Osteoblast (primary cell): ENCODE measurements at regions not wholly inside any gene's neighbourhood (a gene's known extent, or its start where the extent isn't known, plus 50 kb on each side); places are given as distances from the start of the nearest gene placed in this dataset.

Experiments used
- DNase-seq: peaks from one replicate; pipeline ENCODE4 v3.0.0; 2011; ENCODE audit warnings: low spot score, mixed read lengths; ENCODE audit not compliant: insufficient read length; ENCODE audit errors: missing footprints
- H2AFZ ChIP-seq: 2 replicates; pipeline ENCODE4 v1.6.0; 2011; ENCODE audit warnings: mild to moderate bottlenecking, low read length
- H3K27ac ChIP-seq: 2 replicates; pipeline ENCODE4 v1.5.1; 2011; ENCODE audit warnings: mild to moderate bottlenecking, low read depth, low read length, moderate library complexity
- H3K27me3 ChIP-seq: 2 replicates; pipeline ENCODE4 v1.6.0; 2012; ENCODE audit warnings: mild to moderate bottlenecking, control low read depth, inconsistent platforms, low read length, moderate library complexity; ENCODE audit not compliant: insufficient read depth
- H3K36me3 ChIP-seq: 2 replicates; pipeline ENCODE4 v1.5.1; 2011; ENCODE audit warnings: mild to moderate bottlenecking, low read length, control low read depth, moderate library complexity; ENCODE audit not compliant: insufficient read depth
- H3K4me1 ChIP-seq: 2 replicates; pipeline ENCODE4 v1.5.1; 2011; ENCODE audit warnings: mild to moderate bottlenecking, low read length, control low read depth, moderate library complexity; ENCODE audit not compliant: insufficient read depth
- H3K4me2 ChIP-seq: 2 replicates; pipeline ENCODE4 v1.6.0; 2011; ENCODE audit warnings: mild to moderate bottlenecking, low read length; ENCODE audit not compliant: insufficient read depth
- H3K4me3 ChIP-seq: fragments of 200-600 bp; sonication (generic); 3 replicates; pipeline ENCODE4 v1.5.1; 2012; ENCODE audit warnings: mild to moderate bottlenecking, low read length, inconsistent platforms; ENCODE audit not compliant: insufficient read depth
- H3K79me2 ChIP-seq: 2 replicates; pipeline ENCODE4 v1.6.0; 2012; ENCODE audit warnings: mild to moderate bottlenecking, low read length, control low read depth, inconsistent platforms; ENCODE audit not compliant: insufficient read depth
- H3K9me3 ChIP-seq: 2 replicates; pipeline ENCODE4 v1.5.1; 2011; ENCODE audit warnings: low read depth, low read length, control low read depth
- H4K20me1 ChIP-seq: 2 replicates; pipeline ENCODE4 v1.6.0; 2012; ENCODE audit warnings: mild to moderate bottlenecking, low read length, control low read depth; ENCODE audit not compliant: insufficient read depth
- CTCF ChIP-seq: IDR thresholded peaks from 2 replicates; pipeline ENCODE4 v1.5.1; 2011; ENCODE audit warnings: mild to moderate bottlenecking, low read depth, low read length, moderate library complexity; ENCODE audit errors: extremely low read depth

- TF ChIP-seq CTCF = no peak
- Histone ChIP-seq H2AFZ (no peak overlapping the region), H3K27me3 (no peaks in the 10 kb centered on the region), H3K79me2 (no peaks in the 10 kb centered on the region), H4K20me1 (no peaks in the 10 kb centered on the region), H3K4me2 (no peak overlapping the region), H3K4me1 (no peaks in the 10 kb centered on the region), H3K27ac (no peak overlapping the region), H3K36me3 (no peaks in the 10 kb centered on the region), H3K4me3 (no peak overlapping the region), H3K9me3 (peaks cover 4% of the 10 kb centered on the region)
- no peak for DNase-seq
These were observed 779.3 kb upstream of the BRINP3 start for GRCh38 chr1:191256917-191257316.

- H3K4me1 ChIP-seq = no peaks in the 10 kb centered on the region
- no peak overlapping the region for H3K27ac ChIP-seq
- no peaks in the 10 kb centered on the region for H3K36me3 ChIP-seq
- no peak overlapping the region for H3K4me3 ChIP-seq
- H3K27me3 ChIP-seq = no peaks in the 10 kb centered on the region
- peaks cover 2% of the 10 kb centered on the region for H3K9me3 ChIP-seq
- H3K79me2 ChIP-seq = no peaks in the 10 kb centered on the region
- no peak for DNase-seq
- no peak overlapping the region for H3K4me2 ChIP-seq
- no peak overlapping the region for H2AFZ ChIP-seq
- H4K20me1 ChIP-seq = no peaks in the 10 kb centered on the region
- no peak for TF ChIP-seq CTCF
These were observed 782.4 kb upstream of the BRINP3 start for GRCh38 chr1:191260056-191260455.

GRCh38 chr1:191261111-191261510 is 783.4 kb upstream of the BRINP3 start:
- Histone ChIP-seq H3K79me2 (no peaks in the 10 kb centered on the region), H3K4me3 (no peak overlapping the region), H3K36me3 (no peaks in the 10 kb centered on the region), H4K20me1 (no peaks in the 10 kb centered on the region), H3K27me3 (no peaks in the 10 kb centered on the region), H3K4me1 (no peaks in the 10 kb centered on the region), H2AFZ (no peak overlapping the region), H3K4me2 (no peak overlapping the region), H3K9me3 (no peaks in the 10 kb centered on the region), H3K27ac (no peak overlapping the region)
- no peak for TF ChIP-seq CTCF
- no peak for DNase-seq

- no peaks in the 10 kb centered on the region for H3K36me3 ChIP-seq
- H3K4me1 ChIP-seq = no peaks in the 10 kb centered on the region
- H3K79me2 ChIP-seq = no peaks in the 10 kb centered on the region
- H3K27me3 ChIP-seq = no peaks in the 10 kb centered on the region
- no peak for DNase-seq
- H2AFZ ChIP-seq = no peak overlapping the region
- peaks cover 2% of the 10 kb centered on the region for H3K9me3 ChIP-seq
- no peak overlapping the region for H3K27ac ChIP-seq
- H4K20me1 ChIP-seq = no peaks in the 10 kb centered on the region
- no peak overlapping the region for H3K4me2 ChIP-seq
- H3K4me3 ChIP-seq = no peak overlapping the region
- no peak for TF ChIP-seq CTCF
These were observed 801.7 kb upstream of the BRINP3 start for GRCh38 chr1:191279266-191279800.
